GM21528 (cell line): ENCODE measurements at regions not wholly inside any gene's neighbourhood (a gene's known extent, or its start where the extent isn't known, plus 50 kb on each side); places are given as distances from the start of the nearest gene placed in this dataset.
"Not testable (repeated sequence)": the region's sequence is repeated elsewhere in the genome, so short reads cannot be mapped to it uniquely, and the experiment has no call there.

Experiments
- ATAC-seq: cut with Tn5 transposase; IDR thresholded peaks from one replicate; pipeline ENCODE4 v1.9.1; 2021; ENCODE audit warnings: mild to moderate bottlenecking, moderate library complexity; ENCODE audit not compliant: unreplicated experiment, low FRiP score

- ATAC-seq, result no peak
Observed at GRCh38 chr13:78540058-78540457, 63.3 kb downstream of the POU4F1 start.

GRCh38 chr13:78526044-78526443 lies 77.3 kb downstream of the POU4F1 start:
- ATAC-seq, result not testable (repeated sequence)

- no peak for ATAC-seq
Observed at GRCh38 chr13:78524936-78525335, 78.4 kb downstream of the POU4F1 start.

- no peak for ATAC-seq
Observed at GRCh38 chr13:78521091-78521490, 82.3 kb downstream of the POU4F1 start.

GRCh38 chr13:78520425-78520824 lies 82.9 kb downstream of the POU4F1 start:
- no peak for ATAC-seq

GRCh38 chr13:78518482-78518881 lies 84.9 kb downstream of the POU4F1 start:
- not testable (repeated sequence) for ATAC-seq

- ATAC-seq, result no peak
Observed at GRCh38 chr13:78499802-78500201, 103.5 kb downstream of the POU4F1 start.

DNA sequence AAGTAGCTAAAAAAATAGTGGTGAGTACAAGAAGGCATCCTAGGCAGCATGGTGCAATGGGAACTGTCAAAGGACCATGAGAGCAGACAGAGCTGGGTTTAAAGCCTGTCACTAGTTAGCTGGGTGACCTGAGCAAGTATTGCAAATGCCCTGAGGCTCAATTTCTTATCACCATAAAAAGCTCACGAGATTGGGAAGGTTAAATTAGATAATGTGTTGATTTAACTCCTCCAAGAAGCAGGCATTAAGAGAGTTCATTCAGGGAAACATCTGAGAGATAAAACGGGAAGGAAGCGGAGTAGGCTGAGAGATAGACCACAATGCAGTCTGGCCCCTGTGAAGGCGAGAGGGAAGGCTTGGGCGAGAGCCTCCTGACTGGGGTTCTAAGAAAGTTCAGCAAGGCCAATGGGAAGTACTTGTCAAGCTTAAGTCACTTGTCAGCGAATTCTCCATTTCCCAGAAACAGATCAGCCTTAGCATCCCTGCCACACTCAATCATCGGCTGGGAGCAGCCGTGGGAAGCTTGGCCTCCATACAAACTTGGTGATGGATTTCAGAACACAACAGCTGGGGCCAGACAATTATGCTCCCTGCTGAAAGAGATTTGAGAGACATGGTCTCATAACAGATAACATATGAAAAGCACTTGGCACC lies 105.5 kb downstream of the POU4F1 start:
- ATAC-seq, result no peak

- no peak for ATAC-seq
Observed at GRCh38 chr13:78491978-78492377, 111.4 kb downstream of the POU4F1 start.

DNA sequence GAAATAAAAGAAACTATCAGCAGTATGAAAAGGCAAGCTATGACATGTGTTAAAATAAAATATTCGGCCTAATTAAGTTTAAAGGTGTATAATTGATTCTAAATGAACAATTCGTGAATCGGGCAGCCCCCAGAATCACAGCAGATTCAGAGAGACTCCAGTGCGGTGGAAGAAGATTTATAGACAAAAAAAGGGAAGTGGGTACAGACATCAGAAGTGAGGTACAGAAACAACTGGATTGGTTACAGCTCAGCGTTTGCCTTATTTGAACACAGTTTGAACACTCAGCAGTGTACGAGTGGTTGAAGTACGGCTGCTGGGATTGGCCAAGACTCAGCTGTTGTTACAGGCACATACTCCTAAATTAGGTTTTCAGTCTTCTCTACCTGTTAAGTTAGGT lies 113.1 kb downstream of the POU4F1 start:
- ATAC-seq, result not testable (repeated sequence)

DNA sequence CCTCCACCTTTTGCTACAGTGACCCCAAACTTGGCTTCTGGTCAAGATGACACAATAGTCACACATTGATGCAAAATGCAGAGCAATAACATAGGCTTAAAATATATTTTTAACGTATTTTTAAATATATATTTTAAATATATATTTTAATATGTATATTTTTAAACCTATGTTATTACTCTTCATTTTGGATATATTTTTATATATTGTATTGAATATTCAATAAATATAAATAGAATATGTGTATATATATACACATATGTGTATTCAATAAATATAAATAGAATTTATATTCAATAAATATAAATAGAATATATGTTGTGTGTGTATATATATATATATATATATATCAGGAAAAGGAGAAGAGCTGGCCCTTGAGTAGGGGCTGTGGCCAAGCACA lies 115.6 kb downstream of the POU4F1 start:
- no peak for ATAC-seq

- no peak for ATAC-seq
Observed at GRCh38 chr13:78485803-78486202, 117.5 kb downstream of the POU4F1 start.

GRCh38 chr13:78478183-78478582 lies 125.2 kb downstream of the POU4F1 start:
- no peak for ATAC-seq

DNA sequence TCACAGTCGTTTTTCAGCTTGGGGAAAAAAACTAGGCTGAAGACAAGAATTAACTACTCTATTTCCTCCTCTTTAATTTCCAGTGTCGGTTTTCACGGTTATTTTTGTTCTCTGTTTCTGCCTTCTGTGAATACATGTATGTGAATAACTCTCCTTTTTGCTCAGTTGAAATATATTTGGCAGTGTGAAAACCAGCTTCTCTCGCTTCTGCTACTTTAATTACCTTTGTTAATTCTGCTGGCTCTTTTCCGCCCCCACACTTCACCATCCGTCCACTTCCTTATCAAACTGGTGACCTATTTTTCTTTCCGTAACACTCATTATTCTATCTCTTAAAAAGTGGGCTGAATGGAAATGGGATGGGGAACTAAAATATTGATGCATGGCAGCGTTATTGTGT lies 126.4 kb downstream of the POU4F1 start:
- ATAC-seq, result no peak

- ATAC-seq, result no peak
Observed at GRCh38 chr13:78468621-78469020, 134.7 kb downstream of the POU4F1 start.

GRCh38 chr13:78465250-78465649 lies 138.1 kb downstream of the POU4F1 start:
- ATAC-seq, result no peak

DNA sequence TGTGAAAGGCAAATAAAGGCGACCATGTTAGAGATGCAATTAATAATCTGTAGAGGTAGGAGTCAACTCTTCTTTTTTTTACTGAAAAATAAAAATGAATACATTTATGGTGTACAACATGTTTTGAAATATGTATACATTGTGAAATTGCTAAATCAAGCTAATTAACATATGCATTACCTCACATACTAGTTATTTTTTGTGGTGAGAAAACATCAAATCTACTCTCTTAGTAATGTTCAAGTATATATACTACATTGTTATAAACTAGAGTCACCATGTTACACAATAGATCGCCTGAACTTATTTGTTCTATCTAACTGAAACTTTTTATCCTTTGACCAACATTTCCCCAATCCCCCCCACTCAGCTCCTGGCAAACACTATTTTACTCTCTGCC lies 143.2 kb downstream of the POU4F1 start:
- ATAC-seq, result no peak

DNA sequence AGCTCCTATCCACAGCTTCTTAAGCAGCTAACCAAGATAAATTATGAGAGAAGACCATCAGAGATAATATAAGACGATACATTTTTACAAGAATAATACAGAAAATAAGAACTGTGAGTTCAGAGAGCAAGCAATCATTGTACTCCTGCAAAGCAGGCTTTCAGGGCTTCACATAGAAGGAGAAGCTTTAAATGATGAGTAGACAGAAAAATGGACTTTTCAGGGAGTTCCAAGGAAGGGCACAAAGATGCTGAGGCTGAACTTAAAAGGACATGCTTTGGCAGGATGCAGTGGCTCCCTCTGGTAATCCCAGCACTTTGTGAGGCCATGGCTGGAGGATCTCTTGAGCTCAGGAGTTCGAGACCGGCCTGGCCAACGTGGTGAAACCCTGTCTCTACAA lies 159.5 kb downstream of the POU4F1 start:
- no peak for ATAC-seq

GRCh38 chr13:78437781-78438180 lies 165.6 kb downstream of the POU4F1 start:
- no peak for ATAC-seq

DNA sequence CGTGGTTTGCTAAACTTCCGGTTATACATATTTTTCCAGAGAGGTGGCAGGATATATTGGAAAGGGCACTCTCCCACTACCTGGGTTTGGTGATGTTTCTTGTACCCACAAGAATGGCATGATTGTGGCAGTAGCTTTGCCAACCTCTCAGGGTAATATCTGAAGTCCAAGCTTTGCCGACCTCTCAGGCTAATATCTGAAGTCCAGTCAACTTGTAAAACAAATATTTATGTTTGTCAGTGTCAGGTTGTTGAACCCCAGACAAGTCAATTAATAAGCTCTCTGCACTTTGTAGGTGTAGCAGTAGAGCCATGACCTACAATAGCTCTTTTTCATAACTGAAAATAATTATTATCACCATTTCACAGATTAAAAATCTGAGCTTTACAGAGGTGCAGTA lies 167.0 kb downstream of the POU4F1 start:
- ATAC-seq, result no peak

DNA sequence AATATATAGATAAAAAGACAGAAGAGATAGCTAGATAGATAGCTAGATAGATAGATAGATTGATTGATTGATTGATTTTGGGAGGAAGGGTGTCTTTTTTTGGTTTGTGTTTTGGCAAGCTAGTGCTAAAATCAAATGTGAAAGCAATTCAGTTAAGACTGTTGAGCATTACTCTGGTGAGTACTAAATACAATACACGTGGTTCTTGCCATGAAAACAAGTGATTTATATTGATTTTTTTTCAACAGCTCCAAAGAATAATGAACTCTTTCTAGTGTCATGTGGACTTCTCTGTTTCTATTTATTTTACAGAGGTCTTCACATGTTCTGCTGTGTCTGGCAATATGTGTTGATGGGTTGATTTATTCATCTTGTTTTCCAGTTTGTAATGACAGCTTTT lies 172.0 kb downstream of the POU4F1 start:
- ATAC-seq, result no peak

- no peak for ATAC-seq
Observed at GRCh38 chr13:78430811-78431210, 172.5 kb downstream of the POU4F1 start.
